Panc1 (cell line): ENCODE measurements at regions not wholly inside any gene's neighbourhood (a gene's known extent, or its start where the extent isn't known, plus 50 kb on each side); places are given as distances from the start of the nearest gene placed in this dataset.
"Not testable (repeated sequence)": the region's sequence is repeated elsewhere in the genome, so short reads cannot be mapped to it uniquely, and the experiment has no call there.

ENCODE experiments used
- ATAC-seq: fragments of 200-7000 bp; cut with Tn5 transposase; 2 replicates; pipeline ENCODE4 v1.9.1; 2020; ENCODE audit warnings: mild to moderate bottlenecking, moderate library complexity
- BruUV-seq: library from RNA; stranded (reverse); fragments of 400-500 nt; replicated peaks from 2 replicates; lab custom pipeline; 2021; lab: Mats Ljungman, UMichigan
- CTCF ChIA-PET: fragments of 300-600 bp; sonication (Branson Sonifier 250); formaldehyde crosslinking; loops from one replicate; lab custom pipeline; 2022; ENCODE audit warnings: antibody characterized with exemption; lab: Charles Lee
- POLR2A ChIA-PET: fragments of 300-600 bp; sonication (Branson Sonifier 250); formaldehyde crosslinking; loops from one replicate; lab custom pipeline; 2022; ENCODE audit warnings: antibody characterized with exemption; lab: Charles Lee
- DNase-seq: peaks from one replicate; pipeline ENCODE4 v3.0.0-alpha.2; 2010; ENCODE audit warnings: low read depth, low spot score
- H3K27ac ChIP-seq: 2 replicates; pipeline ENCODE4 v1.5.1; 2011; ENCODE audit warnings: mild to moderate bottlenecking, low read length, inconsistent platforms
- H3K27me3 ChIP-seq: fragments of 200-500 bp; sonication (Bioruptor generic); 2 replicates; pipeline ENCODE4 v1.6.0; 2014; ENCODE audit warnings: low read length, inconsistent platforms; ENCODE audit not compliant: control insufficient read depth, insufficient read depth
- H3K36me3 ChIP-seq: fragments of 200-500 bp; sonication (Bioruptor generic); 2 replicates; pipeline ENCODE4 v1.5.1; 2014; ENCODE audit warnings: inconsistent platforms, mild to moderate bottlenecking, low read length, moderate library complexity; ENCODE audit not compliant: control insufficient read depth, insufficient read depth
- H3K4me1 ChIP-seq: 2 replicates; pipeline ENCODE4 v1.5.1; 2011; ENCODE audit warnings: inconsistent platforms, mild to moderate bottlenecking, low read length, moderate library complexity; ENCODE audit not compliant: control insufficient read depth, insufficient read depth
- H3K4me3 ChIP-seq, 2 experiments: 2 replicates each; pipeline ENCODE4 v1.5.1; 2011 to 2012; ENCODE audit warnings: low read depth in 2 of 2, low read length in 2 of 2, mild to moderate bottlenecking in 2 of 2, inconsistent platforms in 1 of 2, moderate library complexity in 1 of 2
- H3K9me3 ChIP-seq: fragments of 200-500 bp; sonication (Bioruptor generic); 2 replicates; pipeline ENCODE4 v1.5.1; 2014; ENCODE audit warnings: low read depth, mild to moderate bottlenecking, inconsistent platforms, low read length, moderate library complexity; ENCODE audit not compliant: control insufficient read depth, insufficient read depth
- POLR2AphosphoS5 ChIP-seq: IDR thresholded peaks from 2 replicates; pipeline ENCODE4 v1.6.1; 2012; ENCODE audit warnings: mild to moderate bottlenecking, low read depth, low read length, moderate library complexity
- SIN3A ChIP-seq: IDR thresholded peaks from 2 replicates; pipeline ENCODE4 v1.6.1; 2012; ENCODE audit warnings: low read depth, mild to moderate bottlenecking, low read length, moderate library complexity, borderline replicate concordance; ENCODE audit not compliant: insufficient read depth
- TCF7L2 ChIP-seq: IDR thresholded peaks from 2 replicates; pipeline ENCODE4 v1.6.1; 2011; ENCODE audit warnings: mild to moderate bottlenecking, low read depth, low read length, inconsistent platforms
- in situ Hi-C: cut with HindIII; loops from 2 replicates; pipeline ENCODE4 v1.10.0; 2016; ENCODE audit warnings: low sequenced_read_pairs, low pct_unique_long_range_greater_than_20kb
- intact Hi-C: fragments of 100-400 bp; cut with micrococcal nuclease; formaldehyde crosslinking; loops from one replicate; pipeline ENCODE4 v1.10.0; 2022; ENCODE audit not compliant: unreplicated experiment
- TF ChIP-seq, protein P1 (sequence below), 2 experiments: IDR thresholded peaks; 2 replicates each; pipeline ENCODE4 v1.6.1; 2011 to 2012; ENCODE audit warnings: low read depth in 2 of 2, control low read depth in 1 of 2, low read length in 1 of 2, mild to moderate bottlenecking in 1 of 2, moderate library complexity in 1 of 2; ENCODE audit not compliant: insufficient read depth in 1 of 2
- TF ChIP-seq, protein P2 (sequence below): fragments of 450-650 bp; IDR thresholded peaks from 2 replicates; pipeline ENCODE4 v1.5.1; 2017; ENCODE audit warnings: mild to moderate bottlenecking

DNA sequence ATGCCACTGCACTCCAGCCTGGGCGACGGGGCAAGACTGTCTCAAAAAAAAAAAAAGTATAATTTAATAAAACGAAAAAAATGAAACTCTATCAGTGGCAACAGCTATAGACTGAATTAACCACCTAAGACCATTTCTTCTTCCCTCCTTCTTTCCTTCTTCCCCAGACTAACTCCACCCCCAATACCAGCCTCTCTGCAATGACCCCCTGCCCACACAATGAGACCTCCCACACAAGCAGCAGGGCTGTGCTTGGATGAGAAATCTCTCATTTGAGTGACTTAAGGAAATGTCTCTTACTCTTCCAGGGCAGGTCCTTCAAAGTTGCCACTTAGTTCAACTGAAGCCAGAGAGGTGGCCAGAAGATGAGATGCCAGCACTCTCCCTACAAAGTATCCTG lies 94.5 kb upstream of the SYT6 start:
- intact Hi-C loops = no loop called here
- ChIA-PET POLR2A (no interaction called here), CTCF (no interaction called here)
- Histone ChIP-seq H3K36me3 (no peaks in the 10 kb centered on the region), H3K9me3 (no peaks in the 10 kb centered on the region), H3K27ac (no peak overlapping the region), H3K4me1 (no peaks in the 10 kb centered on the region), H3K4me3 (no peak overlapping the region), H3K27me3 (no peaks in the 10 kb centered on the region)
- TF ChIP-seq POLR2AphosphoS5 (no peak), TCF7L2 (no peak), SIN3A (no peak)
- TF ChIP-seq, protein P1, sequence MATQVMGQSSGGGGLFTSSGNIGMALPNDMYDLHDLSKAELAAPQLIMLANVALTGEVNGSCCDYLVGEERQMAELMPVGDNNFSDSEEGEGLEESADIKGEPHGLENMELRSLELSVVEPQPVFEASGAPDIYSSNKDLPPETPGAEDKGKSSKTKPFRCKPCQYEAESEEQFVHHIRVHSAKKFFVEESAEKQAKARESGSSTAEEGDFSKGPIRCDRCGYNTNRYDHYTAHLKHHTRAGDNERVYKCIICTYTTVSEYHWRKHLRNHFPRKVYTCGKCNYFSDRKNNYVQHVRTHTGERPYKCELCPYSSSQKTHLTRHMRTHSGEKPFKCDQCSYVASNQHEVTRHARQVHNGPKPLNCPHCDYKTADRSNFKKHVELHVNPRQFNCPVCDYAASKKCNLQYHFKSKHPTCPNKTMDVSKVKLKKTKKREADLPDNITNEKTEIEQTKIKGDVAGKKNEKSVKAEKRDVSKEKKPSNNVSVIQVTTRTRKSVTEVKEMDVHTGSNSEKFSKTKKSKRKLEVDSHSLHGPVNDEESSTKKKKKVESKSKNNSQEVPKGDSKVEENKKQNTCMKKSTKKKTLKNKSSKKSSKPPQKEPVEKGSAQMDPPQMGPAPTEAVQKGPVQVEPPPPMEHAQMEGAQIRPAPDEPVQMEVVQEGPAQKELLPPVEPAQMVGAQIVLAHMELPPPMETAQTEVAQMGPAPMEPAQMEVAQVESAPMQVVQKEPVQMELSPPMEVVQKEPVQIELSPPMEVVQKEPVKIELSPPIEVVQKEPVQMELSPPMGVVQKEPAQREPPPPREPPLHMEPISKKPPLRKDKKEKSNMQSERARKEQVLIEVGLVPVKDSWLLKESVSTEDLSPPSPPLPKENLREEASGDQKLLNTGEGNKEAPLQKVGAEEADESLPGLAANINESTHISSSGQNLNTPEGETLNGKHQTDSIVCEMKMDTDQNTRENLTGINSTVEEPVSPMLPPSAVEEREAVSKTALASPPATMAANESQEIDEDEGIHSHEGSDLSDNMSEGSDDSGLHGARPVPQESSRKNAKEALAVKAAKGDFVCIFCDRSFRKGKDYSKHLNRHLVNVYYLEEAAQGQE (IDR thresholded peaks at IDR 0.05; ENCODE audit: insufficient read depth in 1 of 2, low read depth in 2 of 2, low read length in 1 of 2) = no peak
- TF ChIP-seq, protein P2, sequence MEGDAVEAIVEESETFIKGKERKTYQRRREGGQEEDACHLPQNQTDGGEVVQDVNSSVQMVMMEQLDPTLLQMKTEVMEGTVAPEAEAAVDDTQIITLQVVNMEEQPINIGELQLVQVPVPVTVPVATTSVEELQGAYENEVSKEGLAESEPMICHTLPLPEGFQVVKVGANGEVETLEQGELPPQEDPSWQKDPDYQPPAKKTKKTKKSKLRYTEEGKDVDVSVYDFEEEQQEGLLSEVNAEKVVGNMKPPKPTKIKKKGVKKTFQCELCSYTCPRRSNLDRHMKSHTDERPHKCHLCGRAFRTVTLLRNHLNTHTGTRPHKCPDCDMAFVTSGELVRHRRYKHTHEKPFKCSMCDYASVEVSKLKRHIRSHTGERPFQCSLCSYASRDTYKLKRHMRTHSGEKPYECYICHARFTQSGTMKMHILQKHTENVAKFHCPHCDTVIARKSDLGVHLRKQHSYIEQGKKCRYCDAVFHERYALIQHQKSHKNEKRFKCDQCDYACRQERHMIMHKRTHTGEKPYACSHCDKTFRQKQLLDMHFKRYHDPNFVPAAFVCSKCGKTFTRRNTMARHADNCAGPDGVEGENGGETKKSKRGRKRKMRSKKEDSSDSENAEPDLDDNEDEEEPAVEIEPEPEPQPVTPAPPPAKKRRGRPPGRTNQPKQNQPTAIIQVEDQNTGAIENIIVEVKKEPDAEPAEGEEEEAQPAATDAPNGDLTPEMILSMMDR = no peak
- no TSS peak for BruUV-seq
- ATAC-seq (no peak), DNase-seq (no peak)
- in situ Hi-C loops = no loop called here

DNA sequence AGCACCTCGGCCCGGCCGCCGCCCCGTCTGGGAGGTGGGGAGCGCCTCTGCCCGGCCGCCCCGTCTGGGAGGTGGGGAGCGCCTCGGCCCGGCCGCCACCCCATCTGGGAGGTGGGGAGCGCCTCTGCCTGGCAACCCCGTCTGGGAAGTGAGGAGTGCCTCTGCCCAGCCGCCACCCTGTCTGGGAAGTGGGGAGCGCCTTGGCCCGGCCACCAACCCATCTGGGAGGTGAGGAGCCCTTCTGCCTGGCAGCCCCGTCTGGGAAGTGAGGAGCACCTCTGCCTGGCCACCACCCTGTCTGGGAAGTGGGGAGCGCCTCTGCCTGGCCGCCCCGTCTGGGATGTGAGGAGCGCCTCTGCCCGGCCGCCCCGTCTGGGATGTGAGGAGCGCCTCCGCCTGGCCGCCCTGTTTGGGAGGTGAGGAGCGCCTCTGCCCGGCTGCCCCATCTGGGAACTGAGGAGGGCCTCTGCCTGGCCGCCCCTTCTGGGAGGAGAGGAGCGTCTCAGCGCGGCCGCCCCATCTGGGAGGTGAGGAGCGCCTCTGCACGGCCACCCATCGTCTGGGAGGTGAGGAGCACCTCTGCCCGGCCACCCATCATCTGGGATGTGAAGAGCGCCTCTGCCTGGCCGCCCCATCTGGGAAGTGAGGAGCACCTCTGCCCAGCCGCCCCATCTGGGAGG lies 89.0 kb upstream of the SYT6 start:
- H3K4me3 ChIP-seq, intact Hi-C loops, H3K27me3 ChIP-seq, H3K27ac ChIP-seq, H3K36me3 ChIP-seq, H3K4me1 ChIP-seq, ATAC-seq, POLR2A ChIA-PET, DNase-seq, in situ Hi-C loops, H3K9me3 ChIP-seq, BruUV-seq, CTCF ChIA-PET: not testable (repeated sequence)

DNA sequence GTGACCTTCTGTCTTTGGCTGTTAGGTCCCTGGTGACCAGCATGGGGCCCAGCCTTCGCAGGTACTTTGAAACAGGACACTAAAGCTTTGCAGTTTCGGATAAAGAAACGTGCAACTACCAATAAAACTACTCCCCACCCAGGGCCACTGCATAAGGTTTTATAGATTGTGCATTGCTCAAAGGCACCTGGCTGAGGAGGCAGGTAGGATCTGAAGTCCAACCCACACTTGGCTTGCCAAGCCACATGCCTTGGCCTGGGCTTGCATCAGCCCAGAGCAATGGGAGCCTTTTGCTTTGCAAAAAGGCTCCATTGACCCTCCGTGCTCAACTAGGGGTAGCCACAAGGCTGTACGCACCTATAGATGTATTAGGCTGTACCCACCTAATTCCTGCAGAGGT lies 84.4 kb upstream of the SYT6 start:
- ChIA-PET CTCF (no interaction called here), POLR2A (no interaction called here)
- no TSS peak for BruUV-seq
- Histone ChIP-seq H3K27ac (no peak overlapping the region), H3K36me3 (no peaks in the 10 kb centered on the region), H3K27me3 (no peaks in the 10 kb centered on the region), H3K4me1 (no peaks in the 10 kb centered on the region), H3K9me3 (no peaks in the 10 kb centered on the region), H3K4me3 (no peak overlapping the region)
- in situ Hi-C loops (no loop called here), intact Hi-C loops (no loop called here)
- ATAC-seq = no peak
- no peak for DNase-seq
- TF ChIP-seq, protein P1 (IDR thresholded peaks at IDR 0.05; ENCODE audit: insufficient read depth in 1 of 2, low read depth in 2 of 2, low read length in 1 of 2) = no peak
- TF ChIP-seq, protein P2 = no peak
- TF ChIP-seq SIN3A (no peak), POLR2AphosphoS5 (no peak), TCF7L2 (no peak)
